Vagina (tissue), 2 donors: ENCODE measurements at regions not wholly inside any gene's neighbourhood (a gene's known extent, or its start where the extent isn't known, plus 50 kb on each side); places are given as distances from the start of the nearest gene placed in this dataset.

Source experiments
- DNase-seq, 2 donors: peaks; one replicate each; pipeline ENCODE4 v3.0.0-alpha.2; 2017; ENCODE audit errors: extremely low spot score in 2 of 2
- H3K27ac ChIP-seq: fragments of 200-600 bp; sonication (generic); one replicate; pipeline ENCODE4 v1.5.1; 2019
- H3K27me3 ChIP-seq: fragments of 200-600 bp; sonication (generic); one replicate; pipeline ENCODE4 v1.5.1; 2019
- H3K36me3 ChIP-seq, 2 donors: fragments of 200-600 bp; sonication (generic); one replicate each; pipeline ENCODE4 v1.5.1; 2017 to 2019
- H3K4me1 ChIP-seq: fragments of 200-600 bp; sonication (generic); one replicate; pipeline ENCODE4 v1.5.1; 2019
- H3K4me3 ChIP-seq, 2 donors: fragments of 200-600 bp; sonication (generic); 1 replicate in 1 of 2; 2 replicates in 1 of 2; pipeline ENCODE4 v1.5.1; 2016 to 2019
- H3K9me3 ChIP-seq: fragments of 200-600 bp; sonication (generic); one replicate; pipeline ENCODE4 v1.5.1; 2019
- POLR2A ChIP-seq, 2 donors: fragments of 450-650 bp; IDR thresholded peaks; one replicate each; pipeline ENCODE4 v1.6.1; 2017; ENCODE audit warnings: antibody characterized with exemption in 2 of 2, mild to moderate bottlenecking in 2 of 2, moderate library complexity in 2 of 2
- POLR2AphosphoS5 ChIP-seq, 2 donors: sonication (generic); formaldehyde crosslinking; IDR thresholded peaks; one replicate each; pipeline ENCODE4 v1.9.0; 2017; ENCODE audit warnings: antibody characterized with exemption in 2 of 2, mild to moderate bottlenecking in 2 of 2, low read depth in 1 of 2; ENCODE audit not compliant: insufficient read depth in 1 of 2
- intact Hi-C: fragments of 100-400 bp; cut with DNase I; formaldehyde crosslinking; loops from one replicate; pipeline ENCODE4 v1.15.1; 2023
- TF ChIP-seq, protein P1 (sequence below), 3 experiments: fragments of 450-650 bp in 2 of 3; fragments of 200-600 bp in 1 of 3; sonication (generic) in 1 of 3; IDR thresholded peaks; one replicate each; pipeline ENCODE4 v1.5.1; 2017 to 2019; ENCODE audit warnings: antibody characterized with exemption in 3 of 3, mild to moderate bottlenecking in 2 of 3, moderate library complexity in 2 of 3

DNA sequence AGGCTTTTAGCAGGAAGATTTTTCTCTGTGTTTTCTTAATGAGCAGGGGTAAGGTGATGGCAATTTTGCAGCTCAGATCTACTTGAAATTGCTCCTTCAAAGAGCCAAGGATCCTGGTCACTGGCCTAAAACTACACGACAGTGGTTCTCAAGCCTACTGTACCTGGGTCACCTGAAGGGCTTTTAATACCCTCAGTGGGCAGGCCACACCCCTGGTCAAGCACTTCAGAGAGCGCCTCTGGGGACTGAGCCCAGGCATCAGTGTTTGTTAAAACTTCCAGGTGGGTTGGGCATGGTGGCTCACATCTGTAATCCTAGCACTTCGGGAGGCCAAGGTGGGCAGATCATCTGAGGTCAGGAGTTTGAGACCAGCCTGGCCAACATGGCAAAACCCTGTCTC lies 158.4 kb downstream of the FAM43A start:
- intact Hi-C loops, result no loop called here
- Histone ChIP-seq H3K36me3 (no peaks in the 10 kb centered on the region), H3K27me3 (no peaks in the 10 kb centered on the region), H3K4me3 (no peak overlapping the region), H3K27ac (no peak overlapping the region), H3K9me3 (no peaks in the 10 kb centered on the region), H3K4me1 (no peaks in the 10 kb centered on the region)
- TF ChIP-seq POLR2A (IDR thresholded peaks at IDR 0.05) (no peak), POLR2AphosphoS5 (IDR thresholded peaks at IDR 0.05; ENCODE audit: insufficient read depth in 1 of 2, low read depth in 1 of 2) (no peak)
- TF ChIP-seq, protein P1, sequence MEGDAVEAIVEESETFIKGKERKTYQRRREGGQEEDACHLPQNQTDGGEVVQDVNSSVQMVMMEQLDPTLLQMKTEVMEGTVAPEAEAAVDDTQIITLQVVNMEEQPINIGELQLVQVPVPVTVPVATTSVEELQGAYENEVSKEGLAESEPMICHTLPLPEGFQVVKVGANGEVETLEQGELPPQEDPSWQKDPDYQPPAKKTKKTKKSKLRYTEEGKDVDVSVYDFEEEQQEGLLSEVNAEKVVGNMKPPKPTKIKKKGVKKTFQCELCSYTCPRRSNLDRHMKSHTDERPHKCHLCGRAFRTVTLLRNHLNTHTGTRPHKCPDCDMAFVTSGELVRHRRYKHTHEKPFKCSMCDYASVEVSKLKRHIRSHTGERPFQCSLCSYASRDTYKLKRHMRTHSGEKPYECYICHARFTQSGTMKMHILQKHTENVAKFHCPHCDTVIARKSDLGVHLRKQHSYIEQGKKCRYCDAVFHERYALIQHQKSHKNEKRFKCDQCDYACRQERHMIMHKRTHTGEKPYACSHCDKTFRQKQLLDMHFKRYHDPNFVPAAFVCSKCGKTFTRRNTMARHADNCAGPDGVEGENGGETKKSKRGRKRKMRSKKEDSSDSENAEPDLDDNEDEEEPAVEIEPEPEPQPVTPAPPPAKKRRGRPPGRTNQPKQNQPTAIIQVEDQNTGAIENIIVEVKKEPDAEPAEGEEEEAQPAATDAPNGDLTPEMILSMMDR (IDR thresholded peaks at IDR 0.05), result no peak
- no peak for DNase-seq

- no peak overlapping the region for H3K27ac ChIP-seq
- H3K4me3 ChIP-seq, result no peak overlapping the region
- no peak for DNase-seq
- H3K36me3 ChIP-seq, result no peaks in the 10 kb centered on the region
- peaks cover 13% of the 10 kb centered on the region for H3K4me1 ChIP-seq
- no peak for TF ChIP-seq POLR2A (IDR thresholded peaks at IDR 0.05)
- TF ChIP-seq POLR2AphosphoS5 (IDR thresholded peaks at IDR 0.05; ENCODE audit: insufficient read depth in 1 of 2, low read depth in 1 of 2), result no peak
- TF ChIP-seq, protein P1 (IDR thresholded peaks at IDR 0.05), result no peak
- H3K27me3 ChIP-seq, result no peaks in the 10 kb centered on the region
- intact Hi-C loops, result no loop called here
- no peaks in the 10 kb centered on the region for H3K9me3 ChIP-seq
Observed at GRCh38 chr3:194849166-194849875, 163.6 kb downstream of the FAM43A start.

DNA sequence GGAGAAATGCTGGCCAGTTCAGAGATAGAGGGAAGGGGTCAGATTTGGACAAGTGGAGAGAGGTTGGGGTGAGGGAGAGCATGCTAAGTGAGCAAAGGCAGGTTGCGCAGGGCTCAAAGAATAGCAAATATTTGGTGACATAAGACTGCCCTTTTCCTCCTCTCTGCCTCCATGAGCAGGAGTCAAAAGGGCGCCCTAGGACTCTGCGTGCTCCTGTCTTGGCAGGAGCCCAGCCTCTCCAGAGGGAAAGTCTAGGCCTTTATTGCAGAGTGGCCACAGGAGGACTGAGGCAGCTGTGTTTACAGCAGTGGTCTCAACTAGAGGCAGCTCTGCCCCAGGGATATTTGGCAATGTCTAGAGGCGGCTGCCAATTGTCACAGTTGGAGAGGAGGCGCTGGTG lies 165.6 kb downstream of the FAM43A start:
- DNase-seq, result no peak
- H3K27ac ChIP-seq, result no peak overlapping the region

GRCh38 chr3:194851941-194852340 lies 166.3 kb downstream of the FAM43A start:
- Histone ChIP-seq H3K4me1 (peaks cover 24% of the 10 kb centered on the region), H3K27ac (no peak overlapping the region), H3K27me3 (no peaks in the 10 kb centered on the region), H3K36me3 (no peaks in the 10 kb centered on the region), H3K9me3 (no peaks in the 10 kb centered on the region), H3K4me3 (no peak overlapping the region)
- no peak for DNase-seq
- TF ChIP-seq, protein P1 (IDR thresholded peaks at IDR 0.05), result no peak
- TF ChIP-seq POLR2AphosphoS5 (IDR thresholded peaks at IDR 0.05; ENCODE audit: insufficient read depth in 1 of 2, low read depth in 1 of 2), result no peak
- no peak for TF ChIP-seq POLR2A (IDR thresholded peaks at IDR 0.05)
- intact Hi-C loops, result no loop called here

More for the DNA sequence above, 165.6 kb downstream of the FAM43A start:
- TF ChIP-seq POLR2AphosphoS5 (IDR thresholded peaks at IDR 0.05; ENCODE audit: insufficient read depth in 1 of 2, low read depth in 1 of 2), result no peak
- TF ChIP-seq, protein P1 (IDR thresholded peaks at IDR 0.05), result no peak
- TF ChIP-seq POLR2A (IDR thresholded peaks at IDR 0.05), result no peak
- Histone ChIP-seq H3K9me3 (no peaks in the 10 kb centered on the region), H3K4me1 (peaks cover 24% of the 10 kb centered on the region), H3K27me3 (no peaks in the 10 kb centered on the region), H3K4me3 (no peak overlapping the region), H3K36me3 (no peaks in the 10 kb centered on the region)
- intact Hi-C loops, result no loop called here

GRCh38 chr3:194852345-194852744 lies 166.7 kb downstream of the FAM43A start:
- no peak for DNase-seq
- peaks cover 24% of the 10 kb centered on the region for H3K4me1 ChIP-seq
- no peaks in the 10 kb centered on the region for H3K27me3 ChIP-seq
- intact Hi-C loops, result no loop called here
- no peaks in the 10 kb centered on the region for H3K36me3 ChIP-seq
- H3K4me3 ChIP-seq, result no peak overlapping the region
- TF ChIP-seq POLR2AphosphoS5 (IDR thresholded peaks at IDR 0.05; ENCODE audit: insufficient read depth in 1 of 2, low read depth in 1 of 2) (no peak), POLR2A (IDR thresholded peaks at IDR 0.05) (no peak)
- TF ChIP-seq, protein P1 (IDR thresholded peaks at IDR 0.05), result no peak
- H3K27ac ChIP-seq, result no peak overlapping the region
- H3K9me3 ChIP-seq, result no peaks in the 10 kb centered on the region
